Bone marrow (tissue), 2 donors: ENCODE measurements at regions not wholly inside any gene's neighbourhood (a gene's known extent, or its start where the extent isn't known, plus 50 kb on each side); places are given as distances from the start of the nearest gene placed in this dataset.
"Not testable (repeated sequence)": the region's sequence is repeated elsewhere in the genome, so short reads cannot be mapped to it uniquely, and the experiment has no call there.

Experiments used
- DNase-seq, 2 donors: peaks; one replicate each; lab custom pipeline; 2025; lab: John Stamatoyannopoulos, UW

GRCh38 chr1:194069168-194069830, 882.9 kb upstream of the B3GALT2 start:
- DNase-seq, result no peak

- no peak for DNase-seq
These were observed 882.2 kb upstream of the B3GALT2 start for GRCh38 chr1:194068446-194069167.

- DNase-seq, result no peak
These were observed 881.4 kb upstream of the B3GALT2 start for GRCh38 chr1:194067772-194068171.

GRCh38 chr1:194062962-194063361, 876.5 kb upstream of the B3GALT2 start:
- DNase-seq, result no peak

- no peak for DNase-seq
These were observed 876.1 kb upstream of the B3GALT2 start for GRCh38 chr1:194062526-194062925.

- DNase-seq, result peak in 1 of 2 donors; percentile 30
These were observed 874.1 kb upstream of the B3GALT2 start for GRCh38 chr1:194060481-194060880.

- not testable (repeated sequence) for DNase-seq
These were observed 871.9 kb upstream of the B3GALT2 start for GRCh38 chr1:194058268-194058667.

- no peak for DNase-seq
These were observed 869.8 kb upstream of the B3GALT2 start for GRCh38 chr1:194056169-194056568.

- DNase-seq, result peak in 1 of 2 donors; percentile 20
These were observed 869.1 kb upstream of the B3GALT2 start for GRCh38 chr1:194055536-194055935.

- DNase-seq, result peak in 1 of 2 donors; percentile 49
These were observed 866.3 kb upstream of the B3GALT2 start for GRCh38 chr1:194052514-194053338.

GRCh38 chr1:194047921-194048320, 861.5 kb upstream of the B3GALT2 start:
- DNase-seq, result no peak

GRCh38 chr1:194047206-194047605, 860.8 kb upstream of the B3GALT2 start:
- no peak for DNase-seq

- DNase-seq, result no peak
These were observed 859.0 kb upstream of the B3GALT2 start for GRCh38 chr1:194045416-194045815.

GRCh38 chr1:194044892-194045291, 858.5 kb upstream of the B3GALT2 start:
- no peak for DNase-seq

GRCh38 chr1:194043984-194044755, 857.8 kb upstream of the B3GALT2 start:
- no peak for DNase-seq

GRCh38 chr1:194042736-194043135, 856.3 kb upstream of the B3GALT2 start:
- no peak for DNase-seq

GRCh38 chr1:194040496-194040895, 854.1 kb upstream of the B3GALT2 start:
- DNase-seq, result no peak

GRCh38 chr1:194039578-194039977, 853.2 kb upstream of the B3GALT2 start:
- no peak for DNase-seq

GRCh38 chr1:194033646-194034045, 847.2 kb upstream of the B3GALT2 start:
- DNase-seq, result no peak

GRCh38 chr1:194028002-194028401, 841.6 kb upstream of the B3GALT2 start:
- no peak for DNase-seq

GRCh38 chr1:194026422-194026821, 840.0 kb upstream of the B3GALT2 start:
- no peak for DNase-seq

- no peak for DNase-seq
These were observed 838.2 kb upstream of the B3GALT2 start for GRCh38 chr1:194024659-194025058.
